Activated CD4-positive, alpha-beta T cell treated with anti-CD3 and anti-CD28 coated beads, Interleukin-2, amount 10 ng/mL, durations not matched to agents 7 days and 5 days (primary cell): ENCODE measurements at regions not wholly inside any gene's neighbourhood (a gene's known extent, or its start where the extent isn't known, plus 50 kb on each side); places are given as distances from the start of the nearest gene placed in this dataset.
A peak's percentile ranks its signal among the peaks of the same experiment; 100 is the strongest.
"Not testable (repeated sequence)": the region's sequence is repeated elsewhere in the genome, so short reads cannot be mapped to it uniquely, and the experiment has no call there.

ENCODE experiments used
- CTCF ChIA-PET: fragments of 350-600 bp; sonication (Branson Sonifier 250); formaldehyde crosslinking; loops from one replicate; lab custom pipeline; 2021; ENCODE audit warnings: antibody characterized with exemption; lab: Charles Lee
- POLR2A ChIA-PET: fragments of 350-600 bp; sonication (Branson Sonifier 250); formaldehyde crosslinking; loops from one replicate; lab custom pipeline; 2021; ENCODE audit warnings: antibody characterized with exemption; lab: Charles Lee
- DNase-seq: peaks from one replicate; pipeline ENCODE4 v3.0.0-alpha.2; 2020
- H3K27ac Mint-ChIP-seq: one replicate; pipeline ENCODE4 v1.8.0; 2021; ENCODE audit warnings: mild to moderate bottlenecking, moderate library complexity, mixed read lengths
- H3K27me3 Mint-ChIP-seq: one replicate; pipeline ENCODE4 v1.8.0; 2021; ENCODE audit warnings: mixed read lengths
- H3K36me3 Mint-ChIP-seq: one replicate; pipeline ENCODE4 v1.8.0; 2021; ENCODE audit warnings: low read depth, mixed read lengths
- H3K4me1 Mint-ChIP-seq: one replicate; pipeline ENCODE4 v1.8.0; 2021; ENCODE audit warnings: mixed read lengths
- H3K4me3 Mint-ChIP-seq: one replicate; pipeline ENCODE4 v1.8.0; 2021; ENCODE audit warnings: mild to moderate bottlenecking, moderate library complexity, mixed read lengths
- H3K9me3 Mint-ChIP-seq: one replicate; pipeline ENCODE4 v1.8.0; 2021; ENCODE audit warnings: mixed read lengths

- DNase-seq, H3K4me1 Mint-ChIP-seq, H3K27me3 Mint-ChIP-seq, H3K27ac Mint-ChIP-seq, H3K9me3 Mint-ChIP-seq, H3K36me3 Mint-ChIP-seq, H3K4me3 Mint-ChIP-seq, CTCF ChIA-PET, POLR2A ChIA-PET: not testable (repeated sequence)
Measured at GRCh38 chr13:33672022-33672421, 145.9 kb upstream of the RFC3 start.

- H3K36me3 Mint-ChIP-seq, result no peaks in the 10 kb centered on the region
- H3K9me3 Mint-ChIP-seq, result peaks cover under 1% of the 10 kb centered on the region
- H3K4me1 Mint-ChIP-seq, result peaks cover 24% of the 10 kb centered on the region
- H3K27me3 Mint-ChIP-seq, result no peaks in the 10 kb centered on the region
- peak; percentile 17 for DNase-seq
- H3K27ac Mint-ChIP-seq, result no peak overlapping the region
- ChIA-PET POLR2A (no interaction called here), CTCF (interaction anchor here (1.1 to 1.7 kb wide), 2 partner anchors 17 to 42 kb away, joined by 3 to 4 read pairs; no protein-coding TSS in a partner anchor)
- H3K4me3 Mint-ChIP-seq, result no peak overlapping the region
Measured at GRCh38 chr13:33676045-33676989, 141.6 kb upstream of the RFC3 start.

GRCh38 chr13:33677215-33677614 is 140.7 kb upstream of the RFC3 start:
- peaks cover 24% of the 10 kb centered on the region for H3K4me1 Mint-ChIP-seq
- H3K27ac Mint-ChIP-seq, result no peak overlapping the region
- H3K36me3 Mint-ChIP-seq, result no peaks in the 10 kb centered on the region
- ChIA-PET CTCF (interaction anchor here (1.1 to 1.7 kb wide), 2 partner anchors 17 to 41 kb away, joined by 3 to 4 read pairs; no protein-coding TSS in a partner anchor), POLR2A (no interaction called here)
- H3K4me3 Mint-ChIP-seq, result no peak overlapping the region
- no peaks in the 10 kb centered on the region for H3K27me3 Mint-ChIP-seq
- DNase-seq, result no peak
- peaks cover 4% of the 10 kb centered on the region for H3K9me3 Mint-ChIP-seq

DNA sequence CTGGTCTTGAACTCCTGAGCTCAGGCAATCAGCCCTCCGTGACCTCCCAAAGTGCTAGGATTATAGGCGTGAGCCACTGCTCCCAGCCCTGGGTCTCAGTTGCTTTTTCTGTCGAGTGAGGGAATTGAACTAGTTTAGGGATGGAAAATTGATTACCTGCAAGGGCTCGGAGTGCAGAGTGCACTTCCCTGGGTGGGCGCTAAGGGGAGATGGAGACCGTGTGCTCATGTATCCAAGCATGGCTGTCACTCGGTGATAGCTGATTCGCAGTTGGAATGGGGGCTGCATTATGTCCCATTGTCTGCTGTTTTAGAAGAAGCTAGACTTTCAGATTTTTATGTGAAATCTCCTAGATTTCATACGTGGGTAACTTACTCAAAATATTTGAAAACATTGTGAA is 139.9 kb upstream of the RFC3 start:
- no peaks in the 10 kb centered on the region for H3K36me3 Mint-ChIP-seq
- H3K9me3 Mint-ChIP-seq, result peaks cover 7% of the 10 kb centered on the region
- no peak overlapping the region for H3K27ac Mint-ChIP-seq
- peaks cover 24% of the 10 kb centered on the region for H3K4me1 Mint-ChIP-seq
- no peaks in the 10 kb centered on the region for H3K27me3 Mint-ChIP-seq
- ChIA-PET POLR2A (no interaction called here), CTCF (interaction anchor here (1.1 to 1.7 kb wide), 2 partner anchors 13 to 18 kb away, joined by 3 to 4 read pairs; no protein-coding TSS in a partner anchor)
- H3K4me3 Mint-ChIP-seq, result no peak overlapping the region
- no peak for DNase-seq

GRCh38 chr13:33678906-33679657 is 138.9 kb upstream of the RFC3 start:
- Mint-ChIP-seq H3K4me1 (peaks cover 24% of the 10 kb centered on the region), H3K36me3 (no peaks in the 10 kb centered on the region), H3K9me3 (peaks cover 10% of the 10 kb centered on the region), H3K4me3 (peak overlapping the region; percentile 18), H3K27ac (peak overlapping the region; percentile 84), H3K27me3 (no peaks in the 10 kb centered on the region)
- ChIA-PET CTCF (interaction anchor here (0.9 to 1.2 kb wide), 2 partner anchors 11 to 136 kb away, joined by 4 to 5 read pairs; no protein-coding TSS in a partner anchor), POLR2A (no interaction called here)
- peak; percentile 45 for DNase-seq

GRCh38 chr13:33679658-33680012 is 138.3 kb upstream of the RFC3 start:
- Mint-ChIP-seq H3K27me3 (no peaks in the 10 kb centered on the region), H3K36me3 (no peaks in the 10 kb centered on the region), H3K4me3 (peak overlapping the region; percentile 18), H3K27ac (peak overlapping the region; percentile 84), H3K9me3 (peaks cover 10% of the 10 kb centered on the region), H3K4me1 (peaks cover 24% of the 10 kb centered on the region)
- DNase-seq, result no peak
- CTCF ChIA-PET, result interaction anchor here (1.2 kb wide), 1 partner anchor 137 kb away, joined by 5 read pairs; no protein-coding TSS in a partner anchor
- POLR2A ChIA-PET, result no interaction called here

- Mint-ChIP-seq H3K36me3 (no peaks in the 10 kb centered on the region), H3K9me3 (peaks cover 10% of the 10 kb centered on the region), H3K4me1 (peaks cover 14% of the 10 kb centered on the region), H3K27ac (no peak overlapping the region), H3K27me3 (no peaks in the 10 kb centered on the region), H3K4me3 (no peak overlapping the region)
- ChIA-PET CTCF (interaction anchor here (0.6 kb wide), 1 partner anchor 1331 kb away, joined by 4 read pairs; no protein-coding TSS in a partner anchor), POLR2A (no interaction called here)
- DNase-seq, result no peak
Measured at GRCh38 chr13:33682020-33682564, 135.9 kb upstream of the RFC3 start.

- H3K36me3 Mint-ChIP-seq, POLR2A ChIA-PET, H3K4me3 Mint-ChIP-seq: not testable (repeated sequence)
Measured at GRCh38 chr13:33682646-33683045, 135.3 kb upstream of the RFC3 start.

DNA sequence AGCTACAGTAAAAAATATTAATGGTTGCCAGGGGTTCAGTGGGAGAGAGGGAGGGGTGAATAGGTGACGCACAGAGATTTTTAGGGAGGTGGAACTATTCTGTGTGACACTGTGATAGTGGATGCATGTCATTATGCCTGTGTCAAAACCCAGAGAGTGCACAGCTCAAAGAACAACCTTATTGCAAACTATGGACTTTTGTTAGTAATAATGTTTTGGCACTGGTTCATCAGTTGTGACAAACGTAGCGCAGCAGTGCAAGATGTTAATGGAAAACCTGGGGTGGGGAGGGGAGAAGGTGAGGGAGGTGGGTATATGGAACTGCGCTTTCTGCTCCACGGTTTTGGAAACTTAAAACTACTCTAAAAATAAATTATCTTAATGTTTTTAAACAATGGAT is 134.6 kb upstream of the RFC3 start:
- H3K27me3 Mint-ChIP-seq, result no peaks in the 10 kb centered on the region
- peaks cover 10% of the 10 kb centered on the region for H3K4me1 Mint-ChIP-seq
- no peak overlapping the region for H3K4me3 Mint-ChIP-seq
- ChIA-PET CTCF (no interaction called here), POLR2A (no interaction called here)
- no peak overlapping the region for H3K27ac Mint-ChIP-seq
- DNase-seq, result no peak
- no peaks in the 10 kb centered on the region for H3K36me3 Mint-ChIP-seq
- H3K9me3 Mint-ChIP-seq, result peaks cover 10% of the 10 kb centered on the region

More at GRCh38 chr13:33682646-33683045, 135.3 kb upstream of the RFC3 start:
- CTCF ChIA-PET, result interaction anchor here (0.6 kb wide), 2 partner anchors 747 to 1330 kb away, joined by 3 to 4 read pairs; no protein-coding TSS in a partner anchor
- not testable (repeated sequence) for H3K27me3 Mint-ChIP-seq, H3K27ac Mint-ChIP-seq, H3K4me1 Mint-ChIP-seq, H3K9me3 Mint-ChIP-seq, DNase-seq

- no peaks in the 10 kb centered on the region for H3K4me1 Mint-ChIP-seq
- H3K27ac Mint-ChIP-seq, result no peak overlapping the region
- DNase-seq, result no peak
- H3K9me3 Mint-ChIP-seq, result peaks cover 10% of the 10 kb centered on the region
- POLR2A ChIA-PET, result no interaction called here
- H3K4me3 Mint-ChIP-seq, result no peak overlapping the region
- no peaks in the 10 kb centered on the region for H3K36me3 Mint-ChIP-seq
- CTCF ChIA-PET, result no interaction called here
- no peaks in the 10 kb centered on the region for H3K27me3 Mint-ChIP-seq
Measured at GRCh38 chr13:33684874-33685273, 133.1 kb upstream of the RFC3 start.

- DNase-seq, result no peak
- Mint-ChIP-seq H3K4me3 (no peak overlapping the region), H3K9me3 (peaks cover 7% of the 10 kb centered on the region), H3K4me1 (no peaks in the 10 kb centered on the region), H3K27ac (no peak overlapping the region), H3K27me3 (no peaks in the 10 kb centered on the region), H3K36me3 (no peaks in the 10 kb centered on the region)
- CTCF ChIA-PET, result interaction anchor here (0.5 to 1.5 kb wide), 3 partner anchors 9 to 1200 kb away, joined by 3 read pairs; no protein-coding TSS in a partner anchor
- POLR2A ChIA-PET, result no interaction called here
Measured at GRCh38 chr13:33686772-33687480, 131.0 kb upstream of the RFC3 start.

GRCh38 chr13:33690354-33690753 is 127.6 kb upstream of the RFC3 start:
- DNase-seq, result no peak
- Mint-ChIP-seq H3K27ac (no peak overlapping the region), H3K4me1 (no peaks in the 10 kb centered on the region), H3K27me3 (no peaks in the 10 kb centered on the region), H3K9me3 (peaks cover 1% of the 10 kb centered on the region), H3K36me3 (no peaks in the 10 kb centered on the region), H3K4me3 (no peak overlapping the region)
- ChIA-PET POLR2A (no interaction called here), CTCF (interaction anchor here (1.2 to 1.6 kb wide), 3 partner anchors 16 to 60 kb away, joined by 3 read pairs; no protein-coding TSS in a partner anchor)
